ENCODE measurements at regions not wholly inside any gene's neighbourhood (a gene's known extent, or its start where the extent isn't known, plus 50 kb on each side); places are given as distances from the start of the nearest gene placed in this dataset.
"Not testable (repeated sequence)": the region's sequence is repeated elsewhere in the genome, so short reads cannot be mapped to it uniquely, and the experiment has no call there.

GRCh38 chr12:105444653-105445102 is 114.2 kb downstream of the C12orf75 start:
- H3K4me3 ChIP-seq (replicated peaks in 1 of 2; ENCODE audit: low read depth in 2 of 2, low read length in 2 of 2): no peak overlapping the region
- no peak for TF ChIP-seq CTCF (IDR thresholded peaks at IDR 0.05; ENCODE audit: low read depth, low read length)
- peak in 1 of 2 donors; percentile 82 for DNase-seq (ENCODE audit: low read depth in 2 of 2)

GRCh38 chr12:105445249-105445648 is 114.8 kb downstream of the C12orf75 start:
- H3K4me3 ChIP-seq (replicated peaks in 1 of 2; ENCODE audit: low read depth in 2 of 2, low read length in 2 of 2): no peak overlapping the region
- TF ChIP-seq CTCF (IDR thresholded peaks at IDR 0.05; ENCODE audit: low read depth, low read length): no peak
- peak in 1 of 2 donors; percentile 51 for DNase-seq (ENCODE audit: low read depth in 2 of 2)

GRCh38 chr12:105445649-105446048 is 115.2 kb downstream of the C12orf75 start:
- H3K4me3 ChIP-seq (replicated peaks in 1 of 2; ENCODE audit: low read depth in 2 of 2, low read length in 2 of 2): no peak overlapping the region
- TF ChIP-seq CTCF (IDR thresholded peaks at IDR 0.05; ENCODE audit: low read depth, low read length): no peak
- peak; percentile 64 to 88 for DNase-seq (ENCODE audit: low read depth in 2 of 2)

GRCh38 chr12:105446460-105446859 is 116.0 kb downstream of the C12orf75 start:
- not testable (repeated sequence) for DNase-seq (ENCODE audit: low read depth in 2 of 2); H3K4me3 ChIP-seq (replicated peaks in 1 of 2; ENCODE audit: low read depth in 2 of 2, low read length in 2 of 2)

- no peak overlapping the region for H3K4me3 ChIP-seq (replicated peaks in 1 of 2; ENCODE audit: low read depth in 2 of 2, low read length in 2 of 2)
- DNase-seq (ENCODE audit: low read depth in 2 of 2): no peak
- no peak for TF ChIP-seq CTCF (IDR thresholded peaks at IDR 0.05; ENCODE audit: low read depth, low read length)
These were observed 118.9 kb downstream of the C12orf75 start for GRCh38 chr12:105449431-105449830.

- DNase-seq (ENCODE audit: low read depth in 2 of 2): peak in 1 of 2 donors; percentile 78
- H3K4me3 ChIP-seq (replicated peaks in 1 of 2; ENCODE audit: low read depth in 2 of 2, low read length in 2 of 2): no peak overlapping the region
- no peak for TF ChIP-seq CTCF (IDR thresholded peaks at IDR 0.05; ENCODE audit: low read depth, low read length)
These were observed 120.7 kb downstream of the C12orf75 start for GRCh38 chr12:105451211-105451610.

- no peak overlapping the region for H3K4me3 ChIP-seq (replicated peaks in 1 of 2; ENCODE audit: low read depth in 2 of 2, low read length in 2 of 2)
- DNase-seq (ENCODE audit: low read depth in 2 of 2): no peak
- no peak for TF ChIP-seq CTCF (IDR thresholded peaks at IDR 0.05; ENCODE audit: low read depth, low read length)
These were observed 121.3 kb downstream of the C12orf75 start for GRCh38 chr12:105451798-105452197.
